Type B pancreatic cell (in vitro differentiated cells): ENCODE measurements at regions not wholly inside any gene's neighbourhood (a gene's known extent, or its start where the extent isn't known, plus 50 kb on each side); places are given as distances from the start of the nearest gene placed in this dataset.

Source experiments
- DNase-seq: peaks from one replicate; pipeline ENCODE4 v3.0.0; 2021; ENCODE audit warnings: mixed read lengths; ENCODE audit not compliant: unreplicated experiment; ENCODE audit errors: extremely low spot score
- H3K27ac Mint-ChIP-seq: 2 replicates; pipeline ENCODE4 v1.8.0; 2021; ENCODE audit warnings: mild to moderate bottlenecking, mixed read lengths
- H3K27me3 Mint-ChIP-seq: 2 replicates; pipeline ENCODE4 v1.8.0; 2021; ENCODE audit warnings: mixed read lengths
- H3K36me3 Mint-ChIP-seq: 2 replicates; pipeline ENCODE4 v1.8.0; 2021; ENCODE audit warnings: mixed read lengths
- H3K4me1 Mint-ChIP-seq: one replicate; pipeline ENCODE4 v1.8.0; 2021; ENCODE audit warnings: mixed read lengths; ENCODE audit not compliant: unreplicated experiment
- H3K4me3 Mint-ChIP-seq: 2 replicates; pipeline ENCODE4 v1.8.0; 2021; ENCODE audit warnings: mild to moderate bottlenecking, mixed read lengths
- H3K9me3 Mint-ChIP-seq: 2 replicates; pipeline ENCODE4 v1.8.0; 2021; ENCODE audit warnings: mixed read lengths
- CTCF ChIP-seq: fragments of 200-600 bp; sonication (generic); conservative IDR thresholded peaks from 2 replicates; pipeline ENCODE4 v1.5.0; 2021; ENCODE audit warnings: antibody characterized with exemption, mild to moderate bottlenecking

- H3K4me1 Mint-ChIP-seq: no peaks in the 10 kb centered on the region
- no peak overlapping the region for H3K27ac Mint-ChIP-seq
- H3K4me3 Mint-ChIP-seq: no peak overlapping the region
- no peaks in the 10 kb centered on the region for H3K27me3 Mint-ChIP-seq
- DNase-seq: no peak
- H3K9me3 Mint-ChIP-seq: no peaks in the 10 kb centered on the region
- TF ChIP-seq CTCF: no peak
- no peaks in the 10 kb centered on the region for H3K36me3 Mint-ChIP-seq
Observed at GRCh38 chr4:64777286-64777685, 368.0 kb upstream of the TECRL start.

DNA sequence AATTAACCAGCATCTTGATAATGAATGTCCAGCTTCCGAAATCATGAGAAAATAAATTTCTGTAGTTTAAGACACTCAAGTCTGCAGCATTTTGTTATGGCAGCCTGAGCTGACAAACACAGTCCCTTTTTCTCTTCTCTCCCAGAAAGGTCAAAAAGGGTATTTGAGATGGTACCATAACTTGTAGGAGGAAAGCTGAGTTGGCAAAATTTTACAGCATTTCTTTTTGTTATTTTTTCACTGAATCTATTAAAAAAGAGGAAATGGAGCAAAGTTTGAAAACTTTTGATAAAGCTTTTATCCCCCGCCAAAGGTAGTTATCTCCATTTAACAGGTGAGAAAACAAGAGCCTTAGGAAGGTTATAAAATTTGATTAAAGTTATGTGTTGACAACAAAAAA, 367.6 kb upstream of the TECRL start:
- Mint-ChIP-seq H3K27me3 (no peaks in the 10 kb centered on the region), H3K4me3 (no peak overlapping the region), H3K36me3 (no peaks in the 10 kb centered on the region), H3K4me1 (no peaks in the 10 kb centered on the region), H3K27ac (no peak overlapping the region), H3K9me3 (no peaks in the 10 kb centered on the region)
- TF ChIP-seq CTCF: no peak
- DNase-seq: no peak

GRCh38 chr4:64774626-64775025, 365.4 kb upstream of the TECRL start:
- no peak for TF ChIP-seq CTCF
- Mint-ChIP-seq H3K27ac (no peak overlapping the region), H3K27me3 (no peaks in the 10 kb centered on the region), H3K4me1 (no peaks in the 10 kb centered on the region), H3K9me3 (no peaks in the 10 kb centered on the region), H3K36me3 (no peaks in the 10 kb centered on the region), H3K4me3 (no peak overlapping the region)
- no peak for DNase-seq

DNA sequence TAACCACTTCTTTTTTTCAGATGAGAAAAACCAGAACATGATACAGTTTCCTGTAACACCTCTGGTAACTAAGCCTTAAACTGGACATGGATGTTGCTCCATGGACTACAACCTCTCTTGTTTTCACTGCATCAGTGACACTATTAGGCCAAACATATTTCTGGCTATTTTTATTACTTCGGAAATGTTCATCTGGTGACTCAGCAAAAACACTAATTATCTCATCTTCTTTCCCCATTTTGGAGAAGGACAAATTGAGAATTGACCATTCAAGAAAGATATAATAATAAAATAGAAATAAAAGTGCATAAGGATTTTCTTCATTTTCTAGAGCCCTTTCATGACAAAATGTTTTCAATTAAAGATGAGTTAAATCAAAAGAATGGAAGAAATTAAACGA, 361.9 kb upstream of the TECRL start:
- DNase-seq: no peak
- Mint-ChIP-seq H3K9me3 (no peaks in the 10 kb centered on the region), H3K36me3 (no peaks in the 10 kb centered on the region), H3K4me3 (no peak overlapping the region), H3K27ac (no peak overlapping the region), H3K27me3 (no peaks in the 10 kb centered on the region), H3K4me1 (no peaks in the 10 kb centered on the region)
- TF ChIP-seq CTCF: no peak

DNA sequence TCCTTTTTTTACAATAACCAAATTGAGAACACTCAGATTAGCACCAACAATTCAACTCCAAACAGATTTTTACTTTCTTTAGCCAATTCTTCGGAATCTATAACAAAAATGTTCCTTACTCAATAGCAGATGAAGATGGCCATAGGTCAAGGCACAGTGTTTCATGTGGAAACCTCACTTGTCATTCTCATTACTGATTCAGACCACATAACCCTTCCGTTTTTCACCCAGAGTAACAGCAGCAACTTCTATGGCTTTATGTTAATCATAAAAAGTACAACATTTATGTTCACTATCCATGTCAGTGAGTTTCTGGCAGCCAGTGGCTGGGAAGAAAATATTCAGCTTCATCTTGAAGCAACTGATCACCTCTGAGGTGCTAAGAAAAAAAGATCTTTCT, 358.3 kb upstream of the TECRL start:
- no peaks in the 10 kb centered on the region for H3K27me3 Mint-ChIP-seq
- H3K4me3 Mint-ChIP-seq: no peak overlapping the region
- no peaks in the 10 kb centered on the region for H3K9me3 Mint-ChIP-seq
- H3K4me1 Mint-ChIP-seq: no peaks in the 10 kb centered on the region
- no peak overlapping the region for H3K27ac Mint-ChIP-seq
- no peak for DNase-seq
- no peak for TF ChIP-seq CTCF
- no peaks in the 10 kb centered on the region for H3K36me3 Mint-ChIP-seq

- DNase-seq: no peak
- no peaks in the 10 kb centered on the region for H3K27me3 Mint-ChIP-seq
- H3K4me1 Mint-ChIP-seq: no peaks in the 10 kb centered on the region
- H3K4me3 Mint-ChIP-seq: no peak overlapping the region
- no peak for TF ChIP-seq CTCF
- no peak overlapping the region for H3K27ac Mint-ChIP-seq
- no peaks in the 10 kb centered on the region for H3K9me3 Mint-ChIP-seq
- no peaks in the 10 kb centered on the region for H3K36me3 Mint-ChIP-seq
Observed at GRCh38 chr4:64766565-64766964, 357.3 kb upstream of the TECRL start.
